ENCODE measurements at regions not wholly inside any gene's neighbourhood (a gene's known extent, or its start where the extent isn't known, plus 50 kb on each side); places are given as distances from the start of the nearest gene placed in this dataset.

DNA sequence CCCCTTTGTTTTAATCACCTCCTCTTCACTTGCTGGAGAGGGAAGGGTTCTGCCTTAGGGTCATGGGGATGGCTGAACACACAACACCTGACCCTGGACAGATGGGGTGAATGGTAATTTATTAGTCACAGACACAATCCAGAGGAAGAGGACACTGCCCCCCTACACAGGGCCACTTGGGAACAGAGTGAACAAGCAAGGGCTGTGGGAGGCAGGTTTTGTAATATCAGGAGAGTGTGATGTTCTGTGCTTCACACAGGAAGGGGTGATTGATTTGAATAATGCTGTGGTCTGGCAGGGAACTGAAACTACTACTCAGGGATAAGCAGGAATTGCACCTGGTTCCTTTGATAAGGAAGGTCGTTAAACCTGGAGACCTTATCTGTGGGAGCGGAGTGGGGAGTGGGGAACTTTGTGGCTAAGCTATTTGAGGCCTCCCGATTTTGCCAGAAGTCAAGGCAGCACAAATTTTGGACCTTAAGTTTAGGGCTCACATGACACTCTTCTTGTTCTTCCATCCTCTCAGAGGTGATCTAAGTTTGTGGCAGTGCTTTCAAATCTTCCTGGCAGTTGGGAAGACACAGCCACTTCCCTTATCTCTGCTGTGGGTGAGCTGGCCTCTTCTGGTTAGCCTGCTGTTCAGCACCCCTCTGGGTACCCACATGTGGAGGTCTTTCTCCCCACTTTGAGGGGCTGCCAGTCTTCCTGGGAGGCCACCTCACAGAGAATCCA is 77.8 kb downstream of the CD164 start:
- Histone ChIP-seq H3K36me3 (ENCODE audit: control insufficient read depth in 4 of 4, insufficient read depth in 4 of 4, low read length in 4 of 4) (no peaks in the 10 kb centered on the region), H3K9me3 (ENCODE audit: control insufficient read depth in 4 of 4, insufficient read depth in 3 of 4, low read length in 3 of 4) (no peaks in the 10 kb centered on the region), H3K4me3 (no peak overlapping the region), H3K27me3 (ENCODE audit: control insufficient read depth in 3 of 3, insufficient read depth in 3 of 3, low read length in 2 of 3) (no peaks in the 10 kb centered on the region), H3K27ac (ENCODE audit: low read depth in 1 of 2, low read length in 1 of 2) (peak overlapping the region in 1 of 2 donors; percentile 80), H3K9ac (ENCODE audit: insufficient read depth in 1 of 2, low read length in 2 of 2) (no peak overlapping the region), H3K4me1 (ENCODE audit: control insufficient read depth in 5 of 5, insufficient read depth in 5 of 5, low read length in 5 of 5) (peaks cover 0 to 16% (median 6%) of the 10 kb centered on the region in 5 donors)
- ATAC-seq (ENCODE audit: insufficient read depth, low FRiP score) (no peak), DNase-seq (no peak)
- 20 to 37% methylated on average over 3 of the region's 3 CpGs for WGBS, 2 donors
- no peak for TF ChIP-seq CTCF (IDR thresholded peaks at IDR 0.05; ENCODE audit: control extremely low read depth, extremely low read depth)

GRCh38 chr6:109303640-109304283 is 78.5 kb downstream of the CD164 start:
- Histone ChIP-seq H3K36me3 (ENCODE audit: control insufficient read depth in 4 of 4, insufficient read depth in 4 of 4, low read length in 4 of 4) (no peaks in the 10 kb centered on the region), H3K4me3 (no peak overlapping the region), H3K9ac (ENCODE audit: insufficient read depth in 1 of 2, low read length in 2 of 2) (no peak overlapping the region), H3K27ac (ENCODE audit: low read depth in 1 of 2, low read length in 1 of 2) (peak overlapping the region in 1 of 2 donors; percentile 80), H3K4me1 (ENCODE audit: control insufficient read depth in 5 of 5, insufficient read depth in 5 of 5, low read length in 5 of 5) (peaks cover 0 to 23% (median 10%) of the 10 kb centered on the region in 5 donors), H3K9me3 (ENCODE audit: control insufficient read depth in 4 of 4, insufficient read depth in 3 of 4, low read length in 3 of 4) (no peaks in the 10 kb centered on the region), H3K27me3 (ENCODE audit: control insufficient read depth in 3 of 3, insufficient read depth in 3 of 3, low read length in 2 of 3) (no peaks in the 10 kb centered on the region)
- ATAC-seq (ENCODE audit: insufficient read depth, low FRiP score) (no peak), DNase-seq (no peak)
- no peak for TF ChIP-seq CTCF (IDR thresholded peaks at IDR 0.05; ENCODE audit: control extremely low read depth, extremely low read depth)
- WGBS, 2 donors = 49 to 65% methylated on average over 6 of the region's 6 CpGs

DNA sequence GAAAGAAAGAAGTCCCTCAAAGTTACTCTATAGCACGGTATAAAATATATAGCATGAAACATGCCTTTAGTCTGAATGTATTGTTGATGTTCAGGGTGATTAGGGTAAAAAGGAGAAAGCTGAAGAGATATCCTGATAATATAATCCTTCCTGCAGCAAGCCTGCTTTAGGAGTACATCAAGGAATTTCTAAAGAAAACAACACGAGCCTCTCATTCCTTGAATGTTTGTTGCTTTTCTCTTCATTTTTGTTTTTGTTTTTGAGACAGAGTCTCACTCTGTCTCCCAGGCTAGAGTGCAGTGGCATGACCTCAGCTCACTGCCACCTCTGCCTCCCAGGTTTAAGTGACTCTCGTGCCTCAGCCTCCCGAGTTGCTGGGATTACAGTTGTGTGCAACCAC is 79.1 kb downstream of the CD164 start:
- WGBS, 2 donors = 86 to 93% methylated on average over 4 of the region's 4 CpGs
- ATAC-seq (ENCODE audit: insufficient read depth, low FRiP score) = no peak
- Histone ChIP-seq H3K9me3 (ENCODE audit: control insufficient read depth in 4 of 4, insufficient read depth in 3 of 4, low read length in 3 of 4) (no peaks in the 10 kb centered on the region), H3K27me3 (ENCODE audit: control insufficient read depth in 3 of 3, insufficient read depth in 3 of 3, low read length in 2 of 3) (no peaks in the 10 kb centered on the region), H3K4me3 (no peak overlapping the region), H3K36me3 (ENCODE audit: control insufficient read depth in 4 of 4, insufficient read depth in 4 of 4, low read length in 4 of 4) (no peaks in the 10 kb centered on the region), H3K27ac (ENCODE audit: low read depth in 1 of 2, low read length in 1 of 2) (peak overlapping the region in 1 of 2 donors; percentile 80), H3K4me1 (ENCODE audit: control insufficient read depth in 5 of 5, insufficient read depth in 5 of 5, low read length in 5 of 5) (peaks cover 0 to 25% (median 10%) of the 10 kb centered on the region in 5 donors), H3K9ac (ENCODE audit: insufficient read depth in 1 of 2, low read length in 2 of 2) (no peak overlapping the region)
- no peak for TF ChIP-seq CTCF (IDR thresholded peaks at IDR 0.05; ENCODE audit: control extremely low read depth, extremely low read depth)
- no peak for DNase-seq

Data from lung (tissue), 11 donors.